ENCODE measurements at regions not wholly inside any gene's neighbourhood (a gene's known extent, or its start where the extent isn't known, plus 50 kb on each side); places are given as distances from the start of the nearest gene placed in this dataset.

GRCh38 chr13:27691207-27691606 is 69.5 kb downstream of the POLR1D start:
- H3K9me3 ChIP-seq, result peaks cover 0 to 35% (median 13%) of the 10 kb centered on the region in 3 donors
- H3K4me3 ChIP-seq, result no peak overlapping the region
- TF ChIP-seq CTCF (IDR thresholded peaks at IDR 0.05), result no peak
- DNase-seq, result no peak
- intact Hi-C loops (cut with DNase I; ENCODE audit: low total_unique reads), result no loop called here
- no peaks in the 10 kb centered on the region for H3K36me3 ChIP-seq
- H3K4me1 ChIP-seq, result no peaks in the 10 kb centered on the region
- no peaks in the 10 kb centered on the region for H3K27me3 ChIP-seq
- no peak overlapping the region for H3K27ac ChIP-seq

DNA sequence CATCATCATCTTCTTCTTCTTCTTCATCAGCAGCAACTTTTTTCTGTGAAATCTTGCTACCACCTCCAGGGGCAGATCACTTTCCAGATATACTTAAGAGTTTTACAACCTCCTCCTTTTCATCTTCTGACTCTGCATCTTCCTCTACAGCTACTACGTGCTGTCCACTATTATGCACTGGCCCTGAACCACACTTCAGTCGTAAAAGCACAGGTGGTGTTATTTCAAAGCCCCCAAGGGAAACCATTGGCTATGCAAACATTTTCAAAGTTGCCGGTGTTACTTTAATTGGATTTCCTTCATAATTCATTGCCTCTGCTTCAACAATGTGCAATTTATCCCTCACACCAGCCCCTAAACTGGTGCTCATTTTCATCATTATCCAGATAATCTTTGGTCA is 75.0 kb downstream of the POLR1D start:
- intact Hi-C loops (cut with DNase I; ENCODE audit: low total_unique reads), result no loop called here
- H3K36me3 ChIP-seq, result no peaks in the 10 kb centered on the region
- TF ChIP-seq CTCF (IDR thresholded peaks at IDR 0.05), result no peak
- peaks cover 0 to 9% (median 4%) of the 10 kb centered on the region in 3 donors for H3K9me3 ChIP-seq
- no peaks in the 10 kb centered on the region for H3K27me3 ChIP-seq
- H3K4me1 ChIP-seq, result no peaks in the 10 kb centered on the region
- H3K4me3 ChIP-seq, result no peak overlapping the region
- no peak overlapping the region for H3K27ac ChIP-seq
- no peak for DNase-seq

DNA sequence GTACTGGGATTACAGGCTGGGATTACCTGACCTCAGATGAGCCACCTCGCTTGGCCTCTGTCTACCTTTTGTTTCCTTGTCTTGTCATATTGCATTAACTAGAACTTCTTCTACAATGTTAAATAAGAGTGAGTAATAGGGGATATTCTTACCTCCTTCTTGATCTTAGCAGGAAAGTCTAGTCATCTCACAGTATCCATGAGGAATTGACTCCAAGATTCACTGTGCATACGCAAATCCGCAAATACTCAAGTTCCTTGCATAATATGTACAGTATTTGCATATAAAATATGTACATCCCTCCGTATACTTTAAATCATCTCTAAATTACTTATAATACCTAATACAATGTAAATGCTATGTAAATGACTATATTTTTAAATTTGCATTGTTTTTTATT is 78.3 kb downstream of the POLR1D start:
- intact Hi-C loops (cut with DNase I; ENCODE audit: low total_unique reads), result no loop called here
- no peak overlapping the region for H3K4me3 ChIP-seq
- no peaks in the 10 kb centered on the region for H3K36me3 ChIP-seq

DNA sequence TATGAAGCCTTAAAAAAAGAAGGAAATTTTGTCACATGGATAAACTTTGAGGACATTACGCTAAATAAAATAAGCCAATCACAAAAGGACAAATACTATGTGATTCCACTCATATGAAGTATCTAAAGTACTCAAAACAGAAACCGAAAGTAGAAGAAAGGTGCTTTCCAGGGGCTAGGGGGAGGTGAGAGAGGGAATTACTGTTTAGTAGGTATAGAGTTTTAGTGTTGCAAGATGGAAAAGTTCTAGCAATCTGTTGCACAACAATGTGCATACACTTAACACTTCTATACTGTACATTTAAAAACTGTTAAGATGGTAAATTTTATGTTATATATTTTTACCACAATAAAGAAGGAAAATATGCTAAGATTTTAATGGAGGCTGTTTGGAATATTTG is 83.0 kb downstream of the POLR1D start:
- Histone ChIP-seq H3K9me3 (peaks cover 0 to 25% (median 0%) of the 10 kb centered on the region in 3 donors), H3K27me3 (no peaks in the 10 kb centered on the region), H3K36me3 (no peaks in the 10 kb centered on the region), H3K4me1 (no peaks in the 10 kb centered on the region), H3K4me3 (no peak overlapping the region), H3K27ac (no peak overlapping the region)
- intact Hi-C loops (cut with DNase I; ENCODE audit: low total_unique reads), result no loop called here
- no peak for TF ChIP-seq CTCF (IDR thresholded peaks at IDR 0.05)
- no peak for DNase-seq

More for the DNA sequence above, 78.3 kb downstream of the POLR1D start:
- no peak overlapping the region for H3K27ac ChIP-seq
- H3K27me3 ChIP-seq, result no peaks in the 10 kb centered on the region
- peaks cover 0 to 19% (median 0%) of the 10 kb centered on the region in 3 donors for H3K9me3 ChIP-seq
- no peaks in the 10 kb centered on the region for H3K4me1 ChIP-seq
- TF ChIP-seq CTCF (IDR thresholded peaks at IDR 0.05), result no peak
- DNase-seq, result no peak

GRCh38 chr13:27708325-27708724 is 84.0 kb upstream of the GSX1 start:
- no peak overlapping the region for H3K27ac ChIP-seq
- no peak overlapping the region for H3K4me3 ChIP-seq
- H3K36me3 ChIP-seq, result no peaks in the 10 kb centered on the region
- peaks cover 0 to 15% (median 0%) of the 10 kb centered on the region in 3 donors for H3K9me3 ChIP-seq
- intact Hi-C loops (cut with DNase I; ENCODE audit: low total_unique reads), result no loop called here
- no peak for TF ChIP-seq CTCF (IDR thresholded peaks at IDR 0.05)
- no peak for DNase-seq
- no peaks in the 10 kb centered on the region for H3K27me3 ChIP-seq
- H3K4me1 ChIP-seq, result no peaks in the 10 kb centered on the region

DNA sequence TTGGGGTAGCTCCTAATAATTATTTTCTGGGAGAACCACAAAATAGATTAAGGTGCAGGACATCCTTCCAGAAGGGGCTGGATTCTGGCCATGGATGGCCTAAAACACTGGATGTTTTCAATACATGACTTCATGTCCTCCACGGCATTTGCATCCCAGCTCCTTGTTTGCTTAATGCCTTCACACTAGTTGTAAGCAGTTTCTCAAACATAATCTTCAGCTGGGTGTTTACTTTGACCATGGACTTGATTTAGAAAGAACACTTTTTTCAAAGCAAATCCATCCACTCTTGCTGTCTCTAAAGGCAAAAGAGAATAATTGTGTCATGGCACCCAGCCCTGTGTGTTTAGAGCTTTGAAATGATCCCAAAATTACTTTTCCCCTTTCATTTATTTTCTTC is 82.5 kb upstream of the GSX1 start:
- intact Hi-C loops (cut with DNase I; ENCODE audit: low total_unique reads), result loop anchor here (10.0 kb wide), 1 partner anchor 175 kb away; no protein-coding TSS in a partner anchor
- DNase-seq, result no peak
- H3K27ac ChIP-seq, result no peak overlapping the region

More for the DNA sequence above, 82.5 kb upstream of the GSX1 start:
- no peak overlapping the region for H3K4me3 ChIP-seq
- no peaks in the 10 kb centered on the region for H3K36me3 ChIP-seq
- peaks cover 0 to 5% (median 0%) of the 10 kb centered on the region in 3 donors for H3K9me3 ChIP-seq
- H3K4me1 ChIP-seq, result no peaks in the 10 kb centered on the region
- no peak for TF ChIP-seq CTCF (IDR thresholded peaks at IDR 0.05)
- no peaks in the 10 kb centered on the region for H3K27me3 ChIP-seq
